PC-9 (cell line): ENCODE measurements at regions not wholly inside any gene's neighbourhood (a gene's known extent, or its start where the extent isn't known, plus 50 kb on each side); places are given as distances from the start of the nearest gene placed in this dataset.

Experiments used
- EZH2 ChIP-seq: fragments of 200-600 bp; sonication (generic); IDR thresholded peaks from 2 replicates; pipeline ENCODE4 v1.8.0; 2017; ENCODE audit warnings: antibody characterized with exemption, low read depth
- TF ChIP-seq, protein P1 (sequence below): fragments of 200-600 bp; sonication (generic); conservative IDR thresholded peaks from 2 replicates; pipeline ENCODE4 v1.6.1; 2017; ENCODE audit warnings: mixed run types, antibody characterized with exemption, mild to moderate bottlenecking, moderate library complexity

DNA sequence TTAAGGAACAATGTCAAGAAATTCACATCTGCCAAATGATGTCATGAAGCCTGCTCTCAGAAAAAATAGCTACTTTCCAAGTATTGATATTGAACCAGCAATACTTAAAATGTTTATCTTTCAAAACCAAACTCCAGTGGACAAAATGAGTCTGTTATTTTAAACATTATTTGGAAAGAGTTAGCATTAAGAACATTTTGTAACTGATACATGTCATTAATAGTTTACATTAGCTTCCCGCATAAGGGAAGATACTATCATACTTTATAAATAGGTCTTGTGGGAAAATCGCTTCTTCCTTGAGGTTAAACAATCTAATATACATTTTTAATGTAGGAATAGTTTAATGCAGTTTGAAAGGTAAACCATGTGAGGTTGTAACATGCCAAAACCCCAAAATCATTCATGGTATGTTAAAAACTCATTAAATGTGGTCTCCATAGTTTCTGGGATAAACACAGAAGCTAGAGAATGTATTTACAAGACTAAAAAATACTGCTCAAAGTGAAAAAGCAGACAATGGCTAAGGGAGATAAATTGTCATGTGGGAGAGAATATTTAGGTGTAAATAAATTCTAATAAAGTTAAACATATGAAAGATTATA lies 73.4 kb upstream of the ATP2B1 start:
- TF ChIP-seq, protein P1, sequence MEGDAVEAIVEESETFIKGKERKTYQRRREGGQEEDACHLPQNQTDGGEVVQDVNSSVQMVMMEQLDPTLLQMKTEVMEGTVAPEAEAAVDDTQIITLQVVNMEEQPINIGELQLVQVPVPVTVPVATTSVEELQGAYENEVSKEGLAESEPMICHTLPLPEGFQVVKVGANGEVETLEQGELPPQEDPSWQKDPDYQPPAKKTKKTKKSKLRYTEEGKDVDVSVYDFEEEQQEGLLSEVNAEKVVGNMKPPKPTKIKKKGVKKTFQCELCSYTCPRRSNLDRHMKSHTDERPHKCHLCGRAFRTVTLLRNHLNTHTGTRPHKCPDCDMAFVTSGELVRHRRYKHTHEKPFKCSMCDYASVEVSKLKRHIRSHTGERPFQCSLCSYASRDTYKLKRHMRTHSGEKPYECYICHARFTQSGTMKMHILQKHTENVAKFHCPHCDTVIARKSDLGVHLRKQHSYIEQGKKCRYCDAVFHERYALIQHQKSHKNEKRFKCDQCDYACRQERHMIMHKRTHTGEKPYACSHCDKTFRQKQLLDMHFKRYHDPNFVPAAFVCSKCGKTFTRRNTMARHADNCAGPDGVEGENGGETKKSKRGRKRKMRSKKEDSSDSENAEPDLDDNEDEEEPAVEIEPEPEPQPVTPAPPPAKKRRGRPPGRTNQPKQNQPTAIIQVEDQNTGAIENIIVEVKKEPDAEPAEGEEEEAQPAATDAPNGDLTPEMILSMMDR: no peak
- TF ChIP-seq EZH2: no peak
